ENCODE measurements at regions not wholly inside any gene's neighbourhood (a gene's known extent, or its start where the extent isn't known, plus 50 kb on each side); places are given as distances from the start of the nearest gene placed in this dataset.

- no peaks in the 10 kb centered on the region for H3K23me2 ChIP-seq (ENCODE audit: insufficient read length, low read depth, low read length, poor library complexity, severe bottlenecking)
- H2BK5ac ChIP-seq (ENCODE audit: insufficient read length, low read length) = no peak overlapping the region
- Mint-ChIP-seq H3K27me3 (ENCODE audit: low read depth) (no peaks in the 10 kb centered on the region), H3K36me3 (ENCODE audit: insufficient read depth in 1 of 3, low read depth in 3 of 3) (no peaks in the 10 kb centered on the region), H3K9me3 (no peaks in the 10 kb centered on the region), H3K4me1 (peaks cover 2 to 5% of the 10 kb centered on the region in 2 experiments; a peak in 3 of 4 replicates), H3K4me3 (no peak overlapping the region), H3K27ac (no peak overlapping the region)
- H3K14ac ChIP-seq (ENCODE audit: insufficient read depth, low read length) = no peak overlapping the region
- no CpG with 5 or more reads among the region's 5 CpGs for WGBS (ENCODE audit: extremely low coverage, insufficient read length, low lambda C conversion rate)
- no peak overlapping the region for H2BK120ac ChIP-seq (ENCODE audit: low read depth, low read length, poor library complexity, severe bottlenecking)
- no peak overlapping the region for H3K56ac ChIP-seq (ENCODE audit: insufficient read length, low read depth, low read length)
- no peaks in the 10 kb centered on the region for H3K79me2 ChIP-seq (ENCODE audit: insufficient read depth, low read length)
- H3K23ac ChIP-seq (ENCODE audit: insufficient read length, low read depth, low read length) = no peak overlapping the region
- H4K91ac ChIP-seq (ENCODE audit: insufficient read length, low read depth, low read length) = no peak overlapping the region
- H3K9me3 ChIP-seq (ENCODE audit: control insufficient read depth, low read depth, low read length) = no peaks in the 10 kb centered on the region
- no peak overlapping the region for H4K8ac ChIP-seq (replicated peaks; ENCODE audit: insufficient read length, low read depth, low read length)
- H3T11ph ChIP-seq (ENCODE audit: low read length) = no peak overlapping the region
- H4K20me1 ChIP-seq (ENCODE audit: control insufficient read depth, insufficient read depth, insufficient read length) = no peaks in the 10 kb centered on the region
- H2BK20ac ChIP-seq (ENCODE audit: low read depth, low read length, poor library complexity, severe bottlenecking) = no peak overlapping the region
- H3K4me1 ChIP-seq (ENCODE audit: insufficient read depth, low read length) = no peaks in the 10 kb centered on the region
- H2AK5ac ChIP-seq (ENCODE audit: insufficient read length, low read length) = no peak overlapping the region
- H3K4ac ChIP-seq (ENCODE audit: low read depth, low read length) = no peak overlapping the region
- H3K4me2 ChIP-seq (ENCODE audit: insufficient read depth, insufficient read length, low read length) = no peak overlapping the region
- no peak overlapping the region for H2AFZ ChIP-seq (ENCODE audit: low read length)
- H3K9ac ChIP-seq (ENCODE audit: extremely low read depth, insufficient read length, low read length) = no peak overlapping the region
- no peak overlapping the region for H2BK12ac ChIP-seq (ENCODE audit: insufficient read length, low read depth, low read length)
- no peak overlapping the region for H3K18ac ChIP-seq (ENCODE audit: insufficient read length, low read depth, low read length)
- H4K5ac ChIP-seq (ENCODE audit: insufficient read length, low read depth, low read length) = no peak overlapping the region
- no peak for TF ChIP-seq CTCF (conservative IDR thresholded peaks at IDR 0.05)
- H3K79me1 ChIP-seq (ENCODE audit: insufficient read depth, low read depth, low read length, poor library complexity, severe bottlenecking) = no peaks in the 10 kb centered on the region
- no peak overlapping the region for H2BK15ac ChIP-seq (ENCODE audit: low read depth, low read length)
- H3K27me3 ChIP-seq (ENCODE audit: insufficient read depth, low read length) = no peaks in the 10 kb centered on the region
- no peak overlapping the region for H3K27ac ChIP-seq (ENCODE audit: insufficient read length, low read depth, low read length)
- no peak for DNase-seq
These were observed 612.6 kb upstream of the CDH2 start for GRCh38 chr18:28789502-28789901.
